Head of caudate nucleus (tissue), 42 donors: ENCODE measurements at regions not wholly inside any gene's neighbourhood (a gene's known extent, or its start where the extent isn't known, plus 50 kb on each side); places are given as distances from the start of the nearest gene placed in this dataset.

Experiments
- DNase-seq, 42 donors: peaks; one replicate each; pipeline versions ENCODE4 v3.0.0 to v3.0.0-alpha.2; 2020 to 2021; ENCODE audit warnings: mixed read lengths in 7 of 42
- intact Hi-C: fragments of 100-400 bp; cut with DNase I; formaldehyde crosslinking; loops from one replicate; pipeline ENCODE4 v1.15.0; 2022

- no peak for DNase-seq
- intact Hi-C loops, result no loop called here
Observed at GRCh38 chr13:84962849-84963248, 836.4 kb downstream of the SLITRK6 start.

GRCh38 chr13:84962141-84962750, 837.0 kb downstream of the SLITRK6 start:
- intact Hi-C loops, result no loop called here
- DNase-seq, result no peak

- DNase-seq, result no peak
- intact Hi-C loops, result no loop called here
Observed at GRCh38 chr13:84961023-84961422, 838.2 kb downstream of the SLITRK6 start.

- DNase-seq, result no peak
- intact Hi-C loops, result no loop called here
Observed at GRCh38 chr13:84959818-84960217, 839.4 kb downstream of the SLITRK6 start.

GRCh38 chr13:84954636-84955035, 844.6 kb downstream of the SLITRK6 start:
- intact Hi-C loops, result no loop called here
- DNase-seq, result no peak

- no peak for DNase-seq
- intact Hi-C loops, result no loop called here
Observed at GRCh38 chr13:84951128-84951527, 848.1 kb downstream of the SLITRK6 start.

GRCh38 chr13:84946192-84946591, 853.0 kb downstream of the SLITRK6 start:
- intact Hi-C loops, result no loop called here
- DNase-seq, result no peak

GRCh38 chr13:84940798-84941197, 858.4 kb downstream of the SLITRK6 start:
- intact Hi-C loops, result no loop called here
- DNase-seq, result no peak

GRCh38 chr13:84940167-84940566, 859.1 kb downstream of the SLITRK6 start:
- intact Hi-C loops, result no loop called here
- DNase-seq, result peak in 1 of 42 donors; percentile 25

- DNase-seq, result no peak
- intact Hi-C loops, result no loop called here
Observed at GRCh38 chr13:84934911-84935310, 864.3 kb downstream of the SLITRK6 start.

GRCh38 chr13:84933797-84934196, 865.4 kb downstream of the SLITRK6 start:
- intact Hi-C loops, result no loop called here
- no peak for DNase-seq

GRCh38 chr13:84931264-84931663, 868.0 kb downstream of the SLITRK6 start:
- no peak for DNase-seq
- intact Hi-C loops, result no loop called here

- intact Hi-C loops, result no loop called here
- DNase-seq, result no peak
Observed at GRCh38 chr13:84927442-84928169, 871.6 kb downstream of the SLITRK6 start.

GRCh38 chr13:84925443-84925842, 873.8 kb downstream of the SLITRK6 start:
- intact Hi-C loops, result no loop called here
- DNase-seq, result no peak

- DNase-seq, result no peak
- intact Hi-C loops, result no loop called here
Observed at GRCh38 chr13:84923831-84924230, 875.4 kb downstream of the SLITRK6 start.

- no peak for DNase-seq
- intact Hi-C loops, result loop anchor here (5.0 kb wide), 1 partner anchor 890 kb away; no protein-coding TSS in a partner anchor
Observed at GRCh38 chr13:84917252-84917878, 881.9 kb downstream of the SLITRK6 start.

- intact Hi-C loops, result no loop called here
- no peak for DNase-seq
Observed at GRCh38 chr13:84912720-84913119, 886.5 kb downstream of the SLITRK6 start.

GRCh38 chr13:84910423-84910822, 888.8 kb downstream of the SLITRK6 start:
- intact Hi-C loops, result no loop called here
- DNase-seq, result no peak

GRCh38 chr13:84903391-84903790, 895.8 kb downstream of the SLITRK6 start:
- no peak for DNase-seq
- intact Hi-C loops, result no loop called here

GRCh38 chr13:84902243-84902642, 897.0 kb downstream of the SLITRK6 start:
- intact Hi-C loops, result no loop called here
- DNase-seq, result no peak

GRCh38 chr13:84896128-84896527, 903.1 kb downstream of the SLITRK6 start:
- intact Hi-C loops, result no loop called here
- DNase-seq, result peak in 35 of 42 donors; percentile 9 to 81 (median 54)
